22Rv1 (cell line): ENCODE measurements at regions not wholly inside any gene's neighbourhood (a gene's known extent, or its start where the extent isn't known, plus 50 kb on each side); places are given as distances from the start of the nearest gene placed in this dataset.

ENCODE experiments used
- CTCF ChIP-seq: fragments of 450-650 bp; IDR thresholded peaks from 2 replicates; pipeline ENCODE4 v1.5.1; 2017; ENCODE audit warnings: mild to moderate bottlenecking
- ZFX ChIP-seq: fragments of 450-650 bp; IDR thresholded peaks from 2 replicates; pipeline ENCODE4 v1.6.1; 2017; ENCODE audit warnings: antibody characterized with exemption, borderline replicate concordance

GRCh38 chr3:8213286-8213685 lies 288.3 kb upstream of the LMCD1 start:
- TF ChIP-seq CTCF (no peak), ZFX (no peak)
